ENCODE measurements at regions not wholly inside any gene's neighbourhood (a gene's known extent, or its start where the extent isn't known, plus 50 kb on each side); places are given as distances from the start of the nearest gene placed in this dataset.
"Not testable (repeated sequence)": the region's sequence is repeated elsewhere in the genome, so short reads cannot be mapped to it uniquely, and the experiment has no call there.

DNA sequence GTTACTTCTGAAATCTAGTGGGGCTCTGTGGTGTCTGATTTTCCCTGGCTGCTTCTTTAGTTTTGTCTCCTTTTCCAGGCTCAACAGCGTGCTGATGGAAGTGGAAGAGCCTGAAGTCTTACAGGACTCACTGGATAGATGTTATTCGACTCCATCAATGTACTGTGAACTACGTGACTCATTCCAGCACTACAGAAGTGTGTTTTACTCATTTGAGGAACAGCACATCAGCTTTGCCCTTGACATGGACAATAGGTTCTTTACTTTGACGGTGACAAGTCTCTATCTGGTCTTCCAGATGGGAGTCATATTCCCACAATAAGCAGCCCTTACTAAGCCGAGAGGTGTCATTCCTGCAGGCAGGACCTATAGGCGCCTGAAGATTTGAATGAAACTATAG, 51.1 kb downstream of the NBPF8 start:
- H3K27ac ChIP-seq; H3K9ac ChIP-seq (ENCODE audit: insufficient read length); DNase-seq (ENCODE audit: low read depth, low spot score); H3K9me3 ChIP-seq (ENCODE audit: low read depth, low read length); H3K36me3 ChIP-seq (ENCODE audit: insufficient read depth, low read length); H3K4me3 ChIP-seq: not testable (repeated sequence)

DNA sequence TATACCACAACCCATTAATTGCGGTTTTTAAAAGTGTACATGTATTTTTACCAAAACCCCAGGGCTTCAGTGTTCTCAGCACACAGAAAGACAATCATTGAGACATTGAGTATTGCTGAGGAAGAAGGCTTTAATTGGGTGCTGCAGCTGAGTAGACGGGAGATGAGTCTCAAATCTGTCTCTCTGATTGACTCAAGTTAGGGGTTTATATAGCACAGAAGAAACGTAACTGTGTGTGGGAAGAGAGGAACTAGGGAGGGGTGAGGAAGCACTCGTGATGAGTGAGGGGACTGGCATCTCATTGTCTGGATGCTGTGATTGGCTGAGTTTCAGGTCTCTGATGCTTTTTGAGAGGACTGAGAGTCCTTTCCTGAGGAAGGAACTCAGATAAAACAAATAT, 62.8 kb downstream of the NBPF8 start:
- not testable (repeated sequence) for H3K4me3 ChIP-seq; H3K9me3 ChIP-seq (ENCODE audit: low read depth, low read length); H3K9ac ChIP-seq (ENCODE audit: insufficient read length); H3K36me3 ChIP-seq (ENCODE audit: insufficient read depth, low read length); H3K27ac ChIP-seq; DNase-seq (ENCODE audit: low read depth, low spot score)

GRCh38 chr1:120478400-120478799, 63.6 kb downstream of the NBPF8 start:
- not testable (repeated sequence) for DNase-seq (ENCODE audit: low read depth, low spot score); H3K36me3 ChIP-seq (ENCODE audit: insufficient read depth, low read length); H3K9me3 ChIP-seq (ENCODE audit: low read depth, low read length); H3K27ac ChIP-seq; H3K4me3 ChIP-seq; H3K9ac ChIP-seq (ENCODE audit: insufficient read length)

- not testable (repeated sequence) for DNase-seq (ENCODE audit: low read depth, low spot score); H3K36me3 ChIP-seq (ENCODE audit: insufficient read depth, low read length); H3K9me3 ChIP-seq (ENCODE audit: low read depth, low read length); H3K9ac ChIP-seq (ENCODE audit: insufficient read length); H3K27ac ChIP-seq; H3K4me3 ChIP-seq
Measured at GRCh38 chr1:120487542-120487941, 72.7 kb downstream of the NBPF8 start.

DNA sequence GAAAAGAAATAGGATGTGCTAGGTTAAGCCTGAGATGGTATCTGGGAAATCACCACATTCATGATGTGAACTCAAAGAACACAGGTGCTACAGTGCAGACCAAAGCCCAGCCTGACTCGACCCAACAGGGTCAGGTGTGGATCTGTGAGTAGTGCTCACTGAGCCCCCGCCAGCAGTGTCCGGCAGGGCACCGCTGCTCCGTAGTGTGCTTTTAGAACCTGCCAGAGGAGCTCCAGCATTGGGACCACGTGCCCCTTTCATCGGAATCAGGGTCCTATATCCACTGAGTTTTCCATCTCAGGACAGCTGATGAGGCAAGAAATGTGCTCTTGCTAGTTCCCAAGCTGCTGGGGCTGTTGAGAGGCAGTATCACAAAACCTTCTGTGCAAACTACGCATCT, 74.4 kb downstream of the NBPF8 start:
- H3K4me3 ChIP-seq; H3K27ac ChIP-seq; H3K9me3 ChIP-seq (ENCODE audit: low read depth, low read length); DNase-seq (ENCODE audit: low read depth, low spot score); H3K9ac ChIP-seq (ENCODE audit: insufficient read length); H3K36me3 ChIP-seq (ENCODE audit: insufficient read depth, low read length): not testable (repeated sequence)

GRCh38 chr1:120497145-120497544, 82.3 kb downstream of the NBPF8 start:
- not testable (repeated sequence) for DNase-seq (ENCODE audit: low read depth, low spot score); H3K27ac ChIP-seq; H3K36me3 ChIP-seq (ENCODE audit: insufficient read depth, low read length); H3K9ac ChIP-seq (ENCODE audit: insufficient read length); H3K4me3 ChIP-seq; H3K9me3 ChIP-seq (ENCODE audit: low read depth, low read length)

DNA sequence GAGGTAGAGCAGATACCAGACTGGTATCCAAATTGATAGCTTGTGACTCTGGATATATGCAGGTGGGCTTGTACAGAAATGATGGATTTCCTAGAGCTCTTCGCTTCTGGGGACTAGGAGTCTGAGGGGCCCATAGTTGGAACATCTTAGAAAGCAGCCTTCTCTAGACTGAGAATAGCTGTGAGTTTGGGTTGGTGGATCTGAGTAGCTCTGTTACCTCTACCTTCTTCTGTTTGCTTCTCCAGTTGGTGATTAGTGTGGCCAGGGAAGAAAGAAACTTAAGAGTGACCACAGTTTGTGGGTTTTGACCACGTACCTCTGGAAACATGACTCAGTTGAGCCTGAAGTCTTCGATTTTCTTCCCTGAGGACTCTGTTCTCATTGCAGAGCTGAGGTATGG, 88.4 kb downstream of the NBPF8 start:
- not testable (repeated sequence) for H3K9ac ChIP-seq (ENCODE audit: insufficient read length); H3K9me3 ChIP-seq (ENCODE audit: low read depth, low read length); H3K4me3 ChIP-seq; DNase-seq (ENCODE audit: low read depth, low spot score); H3K27ac ChIP-seq; H3K36me3 ChIP-seq (ENCODE audit: insufficient read depth, low read length)

GRCh38 chr1:120506352-120506751, 91.5 kb downstream of the NBPF8 start:
- H3K9ac ChIP-seq (ENCODE audit: insufficient read length); H3K9me3 ChIP-seq (ENCODE audit: low read depth, low read length); H3K27ac ChIP-seq; DNase-seq (ENCODE audit: low read depth, low spot score); H3K36me3 ChIP-seq (ENCODE audit: insufficient read depth, low read length); H3K4me3 ChIP-seq: not testable (repeated sequence)

GRCh38 chr1:120508351-120508750, 93.5 kb downstream of the NBPF8 start:
- not testable (repeated sequence) for DNase-seq (ENCODE audit: low read depth, low spot score); H3K27ac ChIP-seq; H3K9me3 ChIP-seq (ENCODE audit: low read depth, low read length); H3K36me3 ChIP-seq (ENCODE audit: insufficient read depth, low read length); H3K9ac ChIP-seq (ENCODE audit: insufficient read length); H3K4me3 ChIP-seq

- not testable (repeated sequence) for H3K9ac ChIP-seq (ENCODE audit: insufficient read length); H3K9me3 ChIP-seq (ENCODE audit: low read depth, low read length); H3K36me3 ChIP-seq (ENCODE audit: insufficient read depth, low read length); H3K4me3 ChIP-seq; H3K27ac ChIP-seq; DNase-seq (ENCODE audit: low read depth, low spot score)
Measured at GRCh38 chr1:120509258-120509657, 94.4 kb downstream of the NBPF8 start.

DNA sequence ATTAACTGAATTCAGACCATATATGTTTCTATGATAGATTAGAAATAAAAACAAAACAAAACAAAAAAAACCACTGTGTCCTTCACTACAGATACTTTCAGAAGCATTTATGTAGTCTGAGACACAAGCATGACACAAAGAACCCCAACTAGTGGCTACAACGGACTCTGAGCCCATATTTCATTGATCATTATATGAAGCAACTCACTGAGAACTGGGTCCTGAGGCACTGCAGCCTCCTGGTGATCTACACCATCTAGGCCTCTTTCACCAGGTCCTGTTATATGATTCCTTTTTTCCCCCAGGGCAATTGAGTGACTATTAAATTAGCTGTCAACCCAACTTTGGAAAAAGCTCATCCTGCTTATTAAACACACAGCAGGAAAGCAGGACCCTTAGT, 98.3 kb downstream of the NBPF8 start:
- not testable (repeated sequence) for H3K9me3 ChIP-seq (ENCODE audit: low read depth, low read length); H3K27ac ChIP-seq; H3K36me3 ChIP-seq (ENCODE audit: insufficient read depth, low read length); DNase-seq (ENCODE audit: low read depth, low spot score); H3K4me3 ChIP-seq; H3K9ac ChIP-seq (ENCODE audit: insufficient read length)

- H3K9me3 ChIP-seq (ENCODE audit: low read depth, low read length); H3K9ac ChIP-seq (ENCODE audit: insufficient read length); H3K27ac ChIP-seq; DNase-seq (ENCODE audit: low read depth, low spot score); H3K4me3 ChIP-seq; H3K36me3 ChIP-seq (ENCODE audit: insufficient read depth, low read length): not testable (repeated sequence)
Measured at GRCh38 chr1:120513531-120513930, 98.7 kb downstream of the NBPF8 start.

- not testable (repeated sequence) for H3K4me3 ChIP-seq; H3K27ac ChIP-seq; H3K9ac ChIP-seq (ENCODE audit: insufficient read length); H3K9me3 ChIP-seq (ENCODE audit: low read depth, low read length); DNase-seq (ENCODE audit: low read depth, low spot score); H3K36me3 ChIP-seq (ENCODE audit: insufficient read depth, low read length)
Measured at GRCh38 chr1:120519196-120519595, 104.4 kb downstream of the NBPF8 start.

DNA sequence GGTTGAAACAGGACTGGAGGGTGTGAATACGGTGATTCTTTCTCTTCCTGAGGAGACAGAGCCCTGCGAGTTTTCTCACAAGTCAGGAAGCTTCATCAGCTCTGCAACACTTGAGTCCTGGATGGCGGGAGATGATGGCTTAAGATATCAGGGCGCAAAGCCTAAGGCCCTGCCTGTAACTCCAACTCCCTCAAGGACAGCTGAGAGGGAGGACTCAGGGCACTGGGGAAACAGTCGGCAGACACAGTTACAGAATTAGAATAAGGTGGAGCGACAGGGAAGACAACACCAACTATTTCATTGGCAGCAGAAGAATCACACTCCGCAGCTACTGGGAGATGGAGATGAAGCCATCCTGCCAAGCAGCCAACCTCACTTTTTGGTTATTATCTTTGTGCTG, 109.6 kb downstream of the NBPF8 start:
- H3K9me3 ChIP-seq (ENCODE audit: low read depth, low read length); H3K4me3 ChIP-seq; H3K36me3 ChIP-seq (ENCODE audit: insufficient read depth, low read length); DNase-seq (ENCODE audit: low read depth, low spot score); H3K27ac ChIP-seq; H3K9ac ChIP-seq (ENCODE audit: insufficient read length): not testable (repeated sequence)

DNA sequence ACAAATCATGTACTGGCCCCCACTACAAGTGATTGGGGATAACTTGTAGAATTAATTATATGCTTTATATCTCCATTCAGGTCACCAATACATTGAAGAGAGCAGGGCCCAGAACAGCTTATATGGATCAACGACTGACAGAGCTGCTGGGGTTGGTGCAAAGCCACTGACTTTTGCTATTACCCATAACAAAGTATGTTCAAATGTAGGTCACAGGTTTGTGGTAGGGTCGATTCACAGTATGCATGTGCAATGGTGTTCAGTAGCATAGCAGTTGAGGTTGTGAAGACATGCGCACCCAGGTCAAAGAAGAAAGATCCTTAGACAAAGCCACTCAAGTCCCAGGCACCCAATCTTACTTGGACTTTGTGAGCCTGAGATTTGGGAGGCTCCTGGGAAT, 110.6 kb downstream of the NBPF8 start:
- H3K9me3 ChIP-seq (ENCODE audit: low read depth, low read length); H3K36me3 ChIP-seq (ENCODE audit: insufficient read depth, low read length); H3K9ac ChIP-seq (ENCODE audit: insufficient read length); H3K4me3 ChIP-seq; H3K27ac ChIP-seq; DNase-seq (ENCODE audit: low read depth, low spot score): not testable (repeated sequence)
